ENCODE measurements at regions not wholly inside any gene's neighbourhood (a gene's known extent, or its start where the extent isn't known, plus 50 kb on each side); places are given as distances from the start of the nearest gene placed in this dataset.
A peak's percentile ranks its signal among the peaks of the same experiment; 100 is the strongest.

DNA sequence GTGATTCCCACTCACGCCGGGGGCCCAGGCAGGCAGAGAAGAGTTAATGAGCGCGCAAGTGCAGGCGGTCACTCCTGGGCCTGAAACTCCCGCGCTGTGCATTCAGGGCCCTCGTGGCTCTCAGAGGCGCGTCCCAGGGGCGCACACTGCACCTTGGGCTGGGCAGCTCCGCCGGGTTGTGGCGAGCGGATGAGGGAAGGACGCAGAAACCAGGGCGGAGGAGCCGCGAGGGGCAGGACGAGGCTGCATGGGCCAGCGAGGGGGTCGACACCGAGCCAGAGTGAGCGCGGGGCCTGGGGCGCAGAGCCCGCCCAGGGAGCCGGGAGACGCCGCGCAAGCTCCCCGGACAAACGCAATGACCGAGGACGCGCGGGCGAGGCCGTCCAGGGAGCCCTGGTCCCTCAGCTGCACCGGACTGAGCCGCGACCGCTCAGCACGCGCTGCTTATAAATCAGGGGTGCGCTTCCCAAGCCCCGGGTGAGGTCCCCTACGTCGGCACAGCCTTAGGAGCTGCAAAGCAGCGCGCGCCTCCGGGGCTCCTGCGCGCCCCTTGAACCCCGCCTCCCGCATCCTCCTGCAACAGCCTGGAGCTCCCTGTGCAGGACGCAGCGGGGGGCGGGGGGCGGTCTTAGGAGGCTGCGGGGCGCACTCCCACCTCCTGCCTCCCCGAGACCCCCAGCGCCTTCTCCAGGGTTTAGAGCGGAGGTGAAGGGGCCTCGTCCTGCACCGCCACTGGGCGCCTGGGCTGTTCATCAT, 180.2 kb upstream of the ALKAL2 start:
- H3K4me1 ChIP-seq (ENCODE audit: control insufficient read depth in 1 of 2, insufficient read depth in 2 of 2, low read length in 2 of 2), result peaks cover 0 to 8% of the 10 kb centered on the region in 2 experiments
- H2BK120ac ChIP-seq (ENCODE audit: insufficient read depth, low read length, poor library complexity), result no peak overlapping the region
- peaks cover 17% of the 10 kb centered on the region for H3K27me3 ChIP-seq (ENCODE audit: insufficient read depth, low read length)
- DNase-seq, result no peak
- no CpG with 5 or more reads among the region's 69 CpGs for WGBS (ENCODE audit: extremely low coverage, insufficient coverage, insufficient read length)
- no peaks in the 10 kb centered on the region for H3K79me2 ChIP-seq (ENCODE audit: control insufficient read depth, insufficient read depth, low read length, poor library complexity)
- H2BK12ac ChIP-seq (ENCODE audit: low read length), result no peak overlapping the region
- H3K4me3 ChIP-seq (ENCODE audit: low read depth, low read length), result peak overlapping the region; percentile 61
- no peak overlapping the region for H3K27ac ChIP-seq (ENCODE audit: low read depth, low read length)
- no peak overlapping the region for H3K9ac ChIP-seq (ENCODE audit: low read length)
- no peak overlapping the region for H3K14ac ChIP-seq (ENCODE audit: low read length)
- H4K8ac ChIP-seq (ENCODE audit: low read depth, low read length), result no peak overlapping the region
- H3K4me2 ChIP-seq (ENCODE audit: low read length), result peak overlapping the region; percentile 74
- no peaks in the 10 kb centered on the region for H3K36me3 ChIP-seq (ENCODE audit: control insufficient read depth in 1 of 2, insufficient read depth in 2 of 2, low read length in 2 of 2)
- no peak overlapping the region for H4K91ac ChIP-seq (ENCODE audit: low read depth, low read length)
- no peak overlapping the region for H2BK5ac ChIP-seq (ENCODE audit: low read depth, low read length, poor library complexity)
- no peak overlapping the region for H2AFZ ChIP-seq (ENCODE audit: insufficient read depth, low read length, poor library complexity)
- H3K18ac ChIP-seq (ENCODE audit: low read length), result no peak overlapping the region
- H2AK5ac ChIP-seq (ENCODE audit: low read length), result no peak overlapping the region
- H3K23ac ChIP-seq (ENCODE audit: low read length), result no peak overlapping the region
- no peak overlapping the region for H4K12ac ChIP-seq (ENCODE audit: low read depth, low read length)
- H3K4ac ChIP-seq (ENCODE audit: low read depth, low read length), result no peak overlapping the region
- no peaks in the 10 kb centered on the region for H3K9me3 ChIP-seq (ENCODE audit: insufficient read depth, low read depth, low read length)
- no peaks in the 10 kb centered on the region for H3K79me1 ChIP-seq (ENCODE audit: low read length)

- Histone ChIP-seq H2BK120ac (ENCODE audit: insufficient read depth, low read length, poor library complexity) (no peak overlapping the region), H3K36me3 (ENCODE audit: control insufficient read depth in 1 of 2, insufficient read depth in 2 of 2, low read length in 2 of 2) (no peaks in the 10 kb centered on the region)
- DNase-seq, result peak in 1 of 2 donors; percentile 4
Observed at GRCh38 chr2:467543-467891, 179.6 kb upstream of the ALKAL2 start.

GRCh38 chr2:467101-467500, 179.2 kb upstream of the ALKAL2 start:
- Histone ChIP-seq H2BK12ac (ENCODE audit: low read length) (no peak overlapping the region), H3K23ac (ENCODE audit: low read length) (no peak overlapping the region), H2BK5ac (ENCODE audit: low read depth, low read length, poor library complexity) (no peak overlapping the region), H3K27ac (ENCODE audit: low read depth, low read length) (no peak overlapping the region), H2AFZ (ENCODE audit: insufficient read depth, low read length, poor library complexity) (no peak overlapping the region), H3K9me3 (ENCODE audit: insufficient read depth, low read depth, low read length) (no peaks in the 10 kb centered on the region), H3K36me3 (ENCODE audit: control insufficient read depth in 1 of 2, insufficient read depth in 2 of 2, low read length in 2 of 2) (no peaks in the 10 kb centered on the region), H3K4me1 (ENCODE audit: control insufficient read depth in 1 of 2, insufficient read depth in 2 of 2, low read length in 2 of 2) (peaks cover 0 to 8% of the 10 kb centered on the region in 2 experiments), H2BK120ac (ENCODE audit: insufficient read depth, low read length, poor library complexity) (no peak overlapping the region), H2AK5ac (ENCODE audit: low read length) (no peak overlapping the region), H3K14ac (ENCODE audit: low read length) (no peak overlapping the region), H3K4me3 (ENCODE audit: low read depth, low read length) (no peak overlapping the region), H3K79me2 (ENCODE audit: control insufficient read depth, insufficient read depth, low read length, poor library complexity) (no peaks in the 10 kb centered on the region), H3K4me2 (ENCODE audit: low read length) (no peak overlapping the region), H3K18ac (ENCODE audit: low read length) (no peak overlapping the region), H3K9ac (ENCODE audit: low read length) (no peak overlapping the region), H3K4ac (ENCODE audit: low read depth, low read length) (no peak overlapping the region), H4K91ac (ENCODE audit: low read depth, low read length) (no peak overlapping the region), H3K27me3 (ENCODE audit: insufficient read depth, low read length) (peaks cover 17% of the 10 kb centered on the region), H3K79me1 (ENCODE audit: low read length) (no peaks in the 10 kb centered on the region), H4K8ac (ENCODE audit: low read depth, low read length) (no peak overlapping the region), H4K12ac (ENCODE audit: low read depth, low read length) (no peak overlapping the region)
- no peak for DNase-seq
- no CpG with 5 or more reads among the region's 15 CpGs for WGBS (ENCODE audit: extremely low coverage, insufficient coverage, insufficient read length)

More at GRCh38 chr2:467543-467891, 179.6 kb upstream of the ALKAL2 start:
- Histone ChIP-seq H3K4me3 (ENCODE audit: low read depth, low read length) (no peak overlapping the region), H3K23ac (ENCODE audit: low read length) (no peak overlapping the region), H3K27me3 (ENCODE audit: insufficient read depth, low read length) (peaks cover 17% of the 10 kb centered on the region), H3K9ac (ENCODE audit: low read length) (no peak overlapping the region), H3K4me2 (ENCODE audit: low read length) (peak overlapping the region; percentile 74), H4K91ac (ENCODE audit: low read depth, low read length) (no peak overlapping the region), H2AK5ac (ENCODE audit: low read length) (no peak overlapping the region), H3K18ac (ENCODE audit: low read length) (no peak overlapping the region), H3K4ac (ENCODE audit: low read depth, low read length) (no peak overlapping the region), H3K27ac (ENCODE audit: low read depth, low read length) (no peak overlapping the region), H3K79me1 (ENCODE audit: low read length) (no peaks in the 10 kb centered on the region), H2BK5ac (ENCODE audit: low read depth, low read length, poor library complexity) (no peak overlapping the region), H2AFZ (ENCODE audit: insufficient read depth, low read length, poor library complexity) (no peak overlapping the region), H3K9me3 (ENCODE audit: insufficient read depth, low read depth, low read length) (no peaks in the 10 kb centered on the region), H4K8ac (ENCODE audit: low read depth, low read length) (no peak overlapping the region), H3K79me2 (ENCODE audit: control insufficient read depth, insufficient read depth, low read length, poor library complexity) (no peaks in the 10 kb centered on the region), H3K4me1 (ENCODE audit: control insufficient read depth in 1 of 2, insufficient read depth in 2 of 2, low read length in 2 of 2) (peaks cover 0 to 8% of the 10 kb centered on the region in 2 experiments), H4K12ac (ENCODE audit: low read depth, low read length) (no peak overlapping the region), H2BK12ac (ENCODE audit: low read length) (no peak overlapping the region), H3K14ac (ENCODE audit: low read length) (no peak overlapping the region)
- WGBS (ENCODE audit: extremely low coverage, insufficient coverage, insufficient read length), result no CpG with 5 or more reads among the region's 18 CpGs

GRCh38 chr2:464562-465309, 176.8 kb upstream of the ALKAL2 start:
- WGBS (ENCODE audit: extremely low coverage, insufficient coverage, insufficient read length), result no CpG with 5 or more reads among the region's 19 CpGs
- no peak overlapping the region for H3K4me2 ChIP-seq (ENCODE audit: low read length)
- no peak overlapping the region for H3K27ac ChIP-seq (ENCODE audit: low read depth, low read length)
- no peak for DNase-seq
- no peak overlapping the region for H4K91ac ChIP-seq (ENCODE audit: low read depth, low read length)
- no peak overlapping the region for H3K23ac ChIP-seq (ENCODE audit: low read length)
- H3K18ac ChIP-seq (ENCODE audit: low read length), result no peak overlapping the region
- H2BK120ac ChIP-seq (ENCODE audit: insufficient read depth, low read length, poor library complexity), result no peak overlapping the region
- no peak overlapping the region for H4K8ac ChIP-seq (ENCODE audit: low read depth, low read length)
- no peaks in the 10 kb centered on the region for H3K9me3 ChIP-seq (ENCODE audit: insufficient read depth, low read depth, low read length)
- no peak overlapping the region for H3K4me3 ChIP-seq (ENCODE audit: low read depth, low read length)
- H3K9ac ChIP-seq (ENCODE audit: low read length), result no peak overlapping the region
- no peak overlapping the region for H2BK5ac ChIP-seq (ENCODE audit: low read depth, low read length, poor library complexity)
- H3K79me2 ChIP-seq (ENCODE audit: control insufficient read depth, insufficient read depth, low read length, poor library complexity), result no peaks in the 10 kb centered on the region
- H3K27me3 ChIP-seq (ENCODE audit: insufficient read depth, low read length), result peaks cover 17% of the 10 kb centered on the region
- no peaks in the 10 kb centered on the region for H3K79me1 ChIP-seq (ENCODE audit: low read length)
- no peaks in the 10 kb centered on the region for H3K36me3 ChIP-seq (ENCODE audit: control insufficient read depth in 1 of 2, insufficient read depth in 2 of 2, low read length in 2 of 2)
- no peak overlapping the region for H3K14ac ChIP-seq (ENCODE audit: low read length)
- H4K12ac ChIP-seq (ENCODE audit: low read depth, low read length), result no peak overlapping the region
- no peak overlapping the region for H3K4ac ChIP-seq (ENCODE audit: low read depth, low read length)
- H3K4me1 ChIP-seq (ENCODE audit: control insufficient read depth in 1 of 2, insufficient read depth in 2 of 2, low read length in 2 of 2), result peaks cover 0 to 8% of the 10 kb centered on the region in 2 experiments
- H2AK5ac ChIP-seq (ENCODE audit: low read length), result no peak overlapping the region
- H2BK12ac ChIP-seq (ENCODE audit: low read length), result no peak overlapping the region
- H2AFZ ChIP-seq (ENCODE audit: insufficient read depth, low read length, poor library complexity), result no peak overlapping the region
